HL-60 (cell line): ENCODE measurements at regions not wholly inside any gene's neighbourhood (a gene's known extent, or its start where the extent isn't known, plus 50 kb on each side); places are given as distances from the start of the nearest gene placed in this dataset.

Experiments used
- CTCF ChIP-seq: IDR thresholded peaks from one replicate; pipeline ENCODE4 v1.5.1; 2011; ENCODE audit warnings: low read length, control low read depth, inconsistent platforms; ENCODE audit not compliant: insufficient read depth
- POLR2AphosphoS5 ChIP-seq: IDR thresholded peaks from 2 replicates; pipeline ENCODE4 v1.6.1; 2012; ENCODE audit warnings: low read depth

- TF ChIP-seq POLR2AphosphoS5 = no peak
- TF ChIP-seq CTCF = no peak
These were observed 208.6 kb upstream of the NPY start for GRCh38 chr7:24075426-24075810.
